ENCODE measurements at regions not wholly inside any gene's neighbourhood (a gene's known extent, or its start where the extent isn't known, plus 50 kb on each side); places are given as distances from the start of the nearest gene placed in this dataset.

DNA sequence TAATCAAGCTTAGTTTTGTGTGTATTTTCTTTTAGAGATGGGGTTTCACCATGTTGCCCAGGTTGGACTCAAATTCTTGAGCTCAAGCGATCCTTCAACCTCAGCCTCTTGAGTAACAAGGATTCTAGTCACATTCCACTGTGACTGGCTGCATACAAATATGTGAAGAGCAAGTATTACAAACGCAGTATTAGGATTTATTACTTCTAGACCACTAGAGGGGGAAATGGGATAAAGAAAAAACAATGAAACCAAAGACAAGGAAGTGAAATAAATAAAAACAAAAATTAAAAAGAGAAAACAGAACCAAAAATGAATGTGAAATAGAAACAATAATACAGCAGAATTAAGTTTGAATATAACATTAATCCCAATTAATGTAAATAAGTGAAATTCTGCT lies 308.7 kb downstream of the ANKRD30A start:
- TF ChIP-seq, protein P1, sequence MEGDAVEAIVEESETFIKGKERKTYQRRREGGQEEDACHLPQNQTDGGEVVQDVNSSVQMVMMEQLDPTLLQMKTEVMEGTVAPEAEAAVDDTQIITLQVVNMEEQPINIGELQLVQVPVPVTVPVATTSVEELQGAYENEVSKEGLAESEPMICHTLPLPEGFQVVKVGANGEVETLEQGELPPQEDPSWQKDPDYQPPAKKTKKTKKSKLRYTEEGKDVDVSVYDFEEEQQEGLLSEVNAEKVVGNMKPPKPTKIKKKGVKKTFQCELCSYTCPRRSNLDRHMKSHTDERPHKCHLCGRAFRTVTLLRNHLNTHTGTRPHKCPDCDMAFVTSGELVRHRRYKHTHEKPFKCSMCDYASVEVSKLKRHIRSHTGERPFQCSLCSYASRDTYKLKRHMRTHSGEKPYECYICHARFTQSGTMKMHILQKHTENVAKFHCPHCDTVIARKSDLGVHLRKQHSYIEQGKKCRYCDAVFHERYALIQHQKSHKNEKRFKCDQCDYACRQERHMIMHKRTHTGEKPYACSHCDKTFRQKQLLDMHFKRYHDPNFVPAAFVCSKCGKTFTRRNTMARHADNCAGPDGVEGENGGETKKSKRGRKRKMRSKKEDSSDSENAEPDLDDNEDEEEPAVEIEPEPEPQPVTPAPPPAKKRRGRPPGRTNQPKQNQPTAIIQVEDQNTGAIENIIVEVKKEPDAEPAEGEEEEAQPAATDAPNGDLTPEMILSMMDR (IDR thresholded peaks at IDR 0.05) = no peak
- TF ChIP-seq POLR2A (IDR thresholded peaks at IDR 0.05) = no peak
